Daoy (cell line): ENCODE measurements at regions not wholly inside any gene's neighbourhood (a gene's known extent, or its start where the extent isn't known, plus 50 kb on each side); places are given as distances from the start of the nearest gene placed in this dataset.
"Not testable (repeated sequence)": the region's sequence is repeated elsewhere in the genome, so short reads cannot be mapped to it uniquely, and the experiment has no call there.

ENCODE experiments used
- DNase-seq: peaks from one replicate; pipeline ENCODE4 v3.0.0-alpha.2; 2015; ENCODE audit warnings: low read depth

- DNase-seq, result no peak
Measured at GRCh38 chr4:55251896-55252295, 94.1 kb upstream of the SRD5A3 start.

- DNase-seq, result no peak
Measured at GRCh38 chr4:55253948-55254593, 92.0 kb upstream of the SRD5A3 start.

- no peak for DNase-seq
Measured at GRCh38 chr4:55255179-55255578, 90.9 kb upstream of the SRD5A3 start.

GRCh38 chr4:55256787-55257186, 89.3 kb upstream of the SRD5A3 start:
- DNase-seq, result no peak

GRCh38 chr4:55258152-55258865, 87.7 kb upstream of the SRD5A3 start:
- DNase-seq, result no peak

GRCh38 chr4:55259294-55259693, 86.7 kb upstream of the SRD5A3 start:
- no peak for DNase-seq

- no peak for DNase-seq
Measured at GRCh38 chr4:55269470-55269869, 76.6 kb upstream of the SRD5A3 start.

GRCh38 chr4:55269995-55270394, 76.0 kb upstream of the SRD5A3 start:
- DNase-seq, result no peak

GRCh38 chr4:55270481-55270880, 75.6 kb upstream of the SRD5A3 start:
- no peak for DNase-seq

- DNase-seq, result no peak
Measured at GRCh38 chr4:55272102-55272501, 73.9 kb upstream of the SRD5A3 start.

- DNase-seq, result no peak
Measured at GRCh38 chr4:55272589-55272988, 73.5 kb upstream of the SRD5A3 start.

- DNase-seq, result no peak
Measured at GRCh38 chr4:55277011-55277410, 69.0 kb upstream of the SRD5A3 start.

GRCh38 chr4:55278316-55278715, 67.7 kb upstream of the SRD5A3 start:
- no peak for DNase-seq

GRCh38 chr4:55280474-55280873, 65.6 kb upstream of the SRD5A3 start:
- not testable (repeated sequence) for DNase-seq

- DNase-seq, result not testable (repeated sequence)
Measured at GRCh38 chr4:55281118-55281683, 64.8 kb upstream of the SRD5A3 start.

- DNase-seq, result no peak
Measured at GRCh38 chr4:55284331-55284730, 61.7 kb upstream of the SRD5A3 start.

GRCh38 chr4:55291227-55291640, 54.8 kb upstream of the SRD5A3 start:
- no peak for DNase-seq

- no peak for DNase-seq
Measured at GRCh38 chr4:55296096-55296495, 49.9 kb upstream of the SRD5A3 start.
